ENCODE measurements at regions not wholly inside any gene's neighbourhood (a gene's known extent, or its start where the extent isn't known, plus 50 kb on each side); places are given as distances from the start of the nearest gene placed in this dataset.

DNA sequence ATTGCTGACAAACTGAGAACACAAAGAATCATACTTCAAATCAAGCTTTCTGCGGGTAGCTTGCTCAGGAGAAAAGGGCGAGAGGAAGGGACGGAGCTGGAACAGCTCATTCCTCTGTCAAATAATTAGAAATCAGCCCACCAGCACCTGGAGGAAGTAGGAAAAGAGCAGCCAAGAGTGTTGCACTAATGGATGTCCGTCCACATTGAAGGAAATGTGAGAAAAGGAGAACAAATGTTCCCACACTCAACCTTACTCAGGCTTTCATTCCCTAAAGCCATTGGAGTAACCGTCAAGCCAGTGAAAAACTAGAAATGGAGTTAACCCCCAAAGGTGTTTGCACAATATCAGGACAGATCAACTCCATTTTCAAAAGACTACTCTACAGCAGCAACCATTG, 233.0 kb upstream of the PRKD1 start:
- no peak overlapping the region for H3K4me3 ChIP-seq (replicated peaks in 1 of 2; ENCODE audit: low read depth in 2 of 2, low read length in 2 of 2)
- DNase-seq (ENCODE audit: low read depth in 2 of 2): no peak
- no peak for TF ChIP-seq CTCF (IDR thresholded peaks at IDR 0.05; ENCODE audit: low read depth, low read length)

- no peak for TF ChIP-seq CTCF (IDR thresholded peaks at IDR 0.05; ENCODE audit: low read depth, low read length)
- no peak overlapping the region for H3K4me3 ChIP-seq (replicated peaks in 1 of 2; ENCODE audit: low read depth in 2 of 2, low read length in 2 of 2)
- no peak for DNase-seq (ENCODE audit: low read depth in 2 of 2)
These were observed 234.4 kb upstream of the PRKD1 start for GRCh38 chr14:30162066-30162465.

DNA sequence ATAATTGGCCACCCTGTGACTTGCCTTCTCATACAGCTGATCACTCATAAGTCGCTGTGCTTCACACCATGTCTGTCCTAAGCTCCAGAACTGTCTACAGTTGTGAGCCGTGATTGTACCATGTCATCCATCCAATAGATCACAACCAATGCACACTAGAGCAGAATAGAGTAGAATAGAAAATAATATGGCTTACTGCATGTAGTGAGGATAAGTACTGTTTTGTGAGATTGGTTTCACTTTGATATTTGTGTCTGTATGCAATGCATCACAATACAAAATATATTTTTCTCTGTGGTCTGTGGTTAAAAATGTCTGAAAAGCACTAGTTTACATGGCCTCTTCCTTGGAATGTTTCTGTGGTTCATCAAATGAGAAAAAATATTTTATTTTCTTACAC, 237.6 kb upstream of the PRKD1 start:
- no peak overlapping the region for H3K4me3 ChIP-seq (replicated peaks in 1 of 2; ENCODE audit: low read depth in 2 of 2, low read length in 2 of 2)
- DNase-seq (ENCODE audit: low read depth in 2 of 2): no peak
- TF ChIP-seq CTCF (IDR thresholded peaks at IDR 0.05; ENCODE audit: low read depth, low read length): no peak

GRCh38 chr14:30177781-30178180, 250.1 kb upstream of the PRKD1 start:
- TF ChIP-seq CTCF (IDR thresholded peaks at IDR 0.05; ENCODE audit: low read depth, low read length): no peak
- DNase-seq (ENCODE audit: low read depth in 2 of 2): no peak
- H3K4me3 ChIP-seq (replicated peaks in 1 of 2; ENCODE audit: low read depth in 2 of 2, low read length in 2 of 2): no peak overlapping the region

DNA sequence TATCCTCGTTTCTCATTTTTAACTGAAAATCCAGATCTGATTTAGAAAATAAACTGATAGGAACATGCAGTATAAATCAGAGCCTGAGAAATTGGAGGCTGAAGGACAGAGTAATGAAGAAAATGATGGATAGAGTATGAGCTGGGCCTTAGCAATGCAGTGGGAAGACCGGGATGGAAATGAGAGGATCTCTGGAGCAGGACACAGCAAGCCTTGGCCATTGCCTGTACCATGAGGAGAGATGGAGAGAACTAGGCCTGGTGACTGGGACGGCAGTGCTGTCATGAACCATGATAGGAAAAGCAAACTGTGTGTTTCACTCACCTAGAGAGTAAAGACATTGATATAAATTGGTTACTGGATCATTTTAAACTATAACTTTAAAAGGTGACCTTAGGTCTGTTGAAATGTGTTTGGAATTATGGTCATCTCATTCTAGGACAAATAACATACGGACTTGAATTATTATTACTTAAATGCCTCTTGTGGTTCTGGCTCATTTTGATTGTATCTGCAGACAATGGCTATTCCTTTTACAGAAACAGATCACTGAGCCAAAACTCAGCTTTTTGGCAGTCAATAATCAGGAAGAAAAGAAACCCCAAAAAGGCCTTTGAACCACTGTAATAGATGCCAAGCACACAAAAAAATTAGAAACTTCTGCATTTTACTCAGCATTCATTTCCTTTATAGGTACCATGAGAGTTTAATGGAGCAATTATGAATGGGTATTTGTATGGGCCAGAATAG, 251.9 kb upstream of the PRKD1 start:
- TF ChIP-seq CTCF (IDR thresholded peaks at IDR 0.05; ENCODE audit: low read depth, low read length): no peak

GRCh38 chr14:30180219-30180618, 252.6 kb upstream of the PRKD1 start:
- no peak overlapping the region for H3K4me3 ChIP-seq (replicated peaks in 1 of 2; ENCODE audit: low read depth in 2 of 2, low read length in 2 of 2)
- TF ChIP-seq CTCF (IDR thresholded peaks at IDR 0.05; ENCODE audit: low read depth, low read length): no peak
- DNase-seq (ENCODE audit: low read depth in 2 of 2): peak; percentile 31 to 33

More for the DNA sequence above, 251.9 kb upstream of the PRKD1 start:
- H3K4me3 ChIP-seq (replicated peaks in 1 of 2; ENCODE audit: low read depth in 2 of 2, low read length in 2 of 2): no peak overlapping the region
- peak in 1 of 2 donors; percentile 49 for DNase-seq (ENCODE audit: low read depth in 2 of 2)

- no peak overlapping the region for H3K4me3 ChIP-seq (replicated peaks in 1 of 2; ENCODE audit: low read depth in 2 of 2, low read length in 2 of 2)
- DNase-seq (ENCODE audit: low read depth in 2 of 2): no peak
- peak; percentile 33 for TF ChIP-seq CTCF (IDR thresholded peaks at IDR 0.05; ENCODE audit: low read depth, low read length)
These were observed 258.2 kb upstream of the PRKD1 start for GRCh38 chr14:30185832-30186231.

Data from cardiac fibroblast (primary cell).